Tibial nerve (tissue), 4 donors: ENCODE measurements at regions not wholly inside any gene's neighbourhood (a gene's known extent, or its start where the extent isn't known, plus 50 kb on each side); places are given as distances from the start of the nearest gene placed in this dataset.

Experiments
- DNase-seq, 2 donors: peaks; one replicate each; pipeline ENCODE4 v3.0.0-alpha.2; 2019; ENCODE audit warnings: low spot score in 2 of 2
- H3K27ac ChIP-seq, 4 donors: fragments of 200-600 bp; sonication (generic) in 3 of 4; one replicate each; pipeline ENCODE4 v1.5.1; 2017 to 2019; ENCODE audit warnings: mild to moderate bottlenecking in 1 of 4
- H3K27me3 ChIP-seq, 2 donors: fragments of 200-600 bp; sonication (generic) in 1 of 2; one replicate each; pipeline versions ENCODE4 v1.5.1 to v1.6.0; 2017 to 2019
- H3K36me3 ChIP-seq, 3 donors: fragments of 200-600 bp; sonication (generic); one replicate each; pipeline ENCODE4 v1.5.1; 2018 to 2019
- H3K4me1 ChIP-seq, 4 donors: fragments of 200-600 bp; sonication (generic) in 3 of 4; one replicate each; pipeline ENCODE4 v1.5.1; 2017 to 2019
- H3K4me3 ChIP-seq, 4 donors: fragments of 200-600 bp; sonication (generic) in 3 of 4; one replicate each; pipeline ENCODE4 v1.5.1; 2017 to 2019; ENCODE audit warnings: mild to moderate bottlenecking in 1 of 4, moderate library complexity in 1 of 4
- H3K9me3 ChIP-seq, 4 donors: fragments of 200-600 bp; sonication (generic) in 3 of 4; one replicate each; pipeline ENCODE4 v1.5.1; 2017 to 2019
- CTCF ChIP-seq, 5 experiments: fragments of 200-600 bp in 3 of 5; fragments of 450-650 bp in 2 of 5; sonication (generic) in 3 of 5; IDR thresholded peaks; one replicate each; pipeline ENCODE4 v1.5.1; 2016 to 2019; ENCODE audit warnings: antibody characterized with exemption in 5 of 5, mild to moderate bottlenecking in 3 of 5, moderate library complexity in 2 of 5
- EP300 ChIP-seq, 2 donors: sonication (generic); formaldehyde crosslinking; IDR thresholded peaks; one replicate each; pipeline ENCODE4 v1.6.1; 2017; ENCODE audit warnings: antibody characterized with exemption in 2 of 2, mild to moderate bottlenecking in 1 of 2
- POLR2A ChIP-seq, 2 donors: fragments of 450-650 bp; IDR thresholded peaks; one replicate each; pipeline ENCODE4 v1.6.1; 2017; ENCODE audit warnings: antibody characterized with exemption in 2 of 2, mild to moderate bottlenecking in 2 of 2, moderate library complexity in 2 of 2
- WGBS, 2 donors: methylation state at CpG; one replicate each; pipeline ENCODE4 v1.1.5; 2018; 5-methylcytosine and 5-hydroxymethylcytosine counted together

- H3K27me3 ChIP-seq: peaks cover 0 to 7% of the 10 kb centered on the region in 2 donors
- H3K4me1 ChIP-seq: no peaks in the 10 kb centered on the region
- H3K36me3 ChIP-seq: no peaks in the 10 kb centered on the region
- H3K4me3 ChIP-seq: no peak overlapping the region
- DNase-seq: no peak
- TF ChIP-seq CTCF (IDR thresholded peaks at IDR 0.05): no peak
- no peak for TF ChIP-seq POLR2A (IDR thresholded peaks at IDR 0.05)
- TF ChIP-seq EP300 (IDR thresholded peaks at IDR 0.05): no peak
- WGBS, 2 donors: 60 to 71% methylated on average over 4 of the region's 4 CpGs
- H3K27ac ChIP-seq: no peak overlapping the region
- no peaks in the 10 kb centered on the region for H3K9me3 ChIP-seq
These were observed 62.8 kb upstream of the BCL9 start for GRCh38 chr1:147478521-147478920.

- Histone ChIP-seq H3K27me3 (peaks cover 0 to 7% of the 10 kb centered on the region in 2 donors), H3K9me3 (no peaks in the 10 kb centered on the region), H3K4me1 (no peaks in the 10 kb centered on the region), H3K36me3 (no peaks in the 10 kb centered on the region), H3K4me3 (no peak overlapping the region), H3K27ac (no peak overlapping the region)
- no peak for TF ChIP-seq CTCF (IDR thresholded peaks at IDR 0.05)
- no peak for TF ChIP-seq EP300 (IDR thresholded peaks at IDR 0.05)
- no peak for TF ChIP-seq POLR2A (IDR thresholded peaks at IDR 0.05)
- no peak for DNase-seq
- 77 to 78% methylated on average over 3 of the region's 3 CpGs for WGBS, 2 donors
These were observed 61.3 kb upstream of the BCL9 start for GRCh38 chr1:147479864-147480564.

GRCh38 chr1:147480565-147480935 is 60.8 kb upstream of the BCL9 start:
- DNase-seq: no peak
- Histone ChIP-seq H3K36me3 (no peaks in the 10 kb centered on the region), H3K27ac (no peak overlapping the region), H3K4me1 (no peaks in the 10 kb centered on the region), H3K4me3 (no peak overlapping the region), H3K27me3 (peaks cover 0 to 7% of the 10 kb centered on the region in 2 donors), H3K9me3 (no peaks in the 10 kb centered on the region)
- 78 to 84% methylated on average over 2 of the region's 2 CpGs for WGBS, 2 donors
- TF ChIP-seq EP300 (IDR thresholded peaks at IDR 0.05) (no peak), CTCF (IDR thresholded peaks at IDR 0.05) (no peak), POLR2A (IDR thresholded peaks at IDR 0.05) (no peak)

- no peak for DNase-seq
- H3K4me1 ChIP-seq: no peaks in the 10 kb centered on the region
- no peak overlapping the region for H3K4me3 ChIP-seq
- H3K9me3 ChIP-seq: no peaks in the 10 kb centered on the region
- peaks cover 0 to 3% of the 10 kb centered on the region in 2 donors for H3K27me3 ChIP-seq
- no peak overlapping the region for H3K27ac ChIP-seq
- TF ChIP-seq POLR2A (IDR thresholded peaks at IDR 0.05): no peak
- no peak for TF ChIP-seq CTCF (IDR thresholded peaks at IDR 0.05)
- no peak for TF ChIP-seq EP300 (IDR thresholded peaks at IDR 0.05)
- 63 to 68% methylated on average over 9 of the region's 9 CpGs for WGBS, 2 donors
- H3K36me3 ChIP-seq: no peaks in the 10 kb centered on the region
These were observed 54.2 kb upstream of the BCL9 start for GRCh38 chr1:147486876-147487656.

GRCh38 chr1:147491098-147491497 is 50.2 kb upstream of the BCL9 start:
- Histone ChIP-seq H3K4me1 (peaks cover 0 to 3% (median 0%) of the 10 kb centered on the region in 4 donors), H3K27ac (no peak overlapping the region), H3K27me3 (no peaks in the 10 kb centered on the region), H3K9me3 (no peaks in the 10 kb centered on the region), H3K36me3 (no peaks in the 10 kb centered on the region), H3K4me3 (no peak overlapping the region)
- DNase-seq: no peak
- no peak for TF ChIP-seq POLR2A (IDR thresholded peaks at IDR 0.05)
- TF ChIP-seq EP300 (IDR thresholded peaks at IDR 0.05): no peak
- TF ChIP-seq CTCF (IDR thresholded peaks at IDR 0.05): no peak
- WGBS, 2 donors: 47 to 52% methylated on average over 2 of the region's 2 CpGs
